Activated CD8-positive, alpha-beta T cell treated with anti-CD3 and anti-CD28 coated beads for 36 hours (primary cell): ENCODE measurements at regions not wholly inside any gene's neighbourhood (a gene's known extent, or its start where the extent isn't known, plus 50 kb on each side); places are given as distances from the start of the nearest gene placed in this dataset.
"Not testable (repeated sequence)": the region's sequence is repeated elsewhere in the genome, so short reads cannot be mapped to it uniquely, and the experiment has no call there.

Experiments
- ATAC-seq: fragments of 200-7000 bp; cut with Tn5 transposase; one replicate; pipeline ENCODE4 v1.10.0; 2021; ENCODE audit warnings: mild to moderate bottlenecking, moderate library complexity
- CTCF ChIA-PET: fragments of 350-600 bp; sonication (Branson Sonifier 250); formaldehyde crosslinking; loops from one replicate; lab custom pipeline; 2021; ENCODE audit warnings: antibody characterized with exemption; lab: Charles Lee
- POLR2A ChIA-PET: fragments of 350-600 bp; sonication (Branson Sonifier 250); formaldehyde crosslinking; loops from one replicate; lab custom pipeline; 2021; ENCODE audit warnings: antibody characterized with exemption; lab: Charles Lee
- DNase-seq: peaks from one replicate; pipeline ENCODE4 v3.0.0-alpha.2; 2020
- H3K27ac Mint-ChIP-seq: one replicate; pipeline ENCODE4 v1.8.0; 2021; ENCODE audit warnings: mild to moderate bottlenecking, mixed read lengths
- H3K27me3 Mint-ChIP-seq: one replicate; pipeline ENCODE4 v1.8.0; 2021; ENCODE audit warnings: mixed read lengths
- H3K36me3 Mint-ChIP-seq: one replicate; pipeline ENCODE4 v1.8.0; 2021; ENCODE audit warnings: low read depth, mixed read lengths
- H3K4me1 Mint-ChIP-seq: one replicate; pipeline ENCODE4 v1.8.0; 2021; ENCODE audit warnings: low read depth, mixed read lengths
- H3K4me3 Mint-ChIP-seq: one replicate; pipeline ENCODE4 v1.8.0; 2021; ENCODE audit warnings: mild to moderate bottlenecking, moderate library complexity, mixed read lengths
- H3K9me3 Mint-ChIP-seq: one replicate; pipeline ENCODE4 v1.8.0; 2021; ENCODE audit warnings: mixed read lengths
- CTCF ChIP-seq: fragments of 200-600 bp; IDR thresholded peaks from one replicate; pipeline ENCODE4 v1.8.0; 2022; ENCODE audit warnings: antibody characterized with exemption, mild to moderate bottlenecking
- intact Hi-C: fragments of 100-400 bp; cut with micrococcal nuclease; formaldehyde crosslinking; loops from one replicate; pipeline ENCODE4 v1.10.0; 2022

GRCh38 chr5:96315431-96315830, 117.6 kb downstream of the PCSK1 start:
- ATAC-seq (no peak), DNase-seq (no peak)
- Mint-ChIP-seq H3K27me3 (peaks cover 20% of the 10 kb centered on the region), H3K4me3 (no peak overlapping the region), H3K9me3 (peaks cover 9% of the 10 kb centered on the region), H3K4me1 (no peaks in the 10 kb centered on the region), H3K36me3 (peaks cover 4% of the 10 kb centered on the region), H3K27ac (no peak overlapping the region)
- TF ChIP-seq CTCF, result no peak
- POLR2A ChIA-PET, result no interaction called here
- intact Hi-C loops, result no loop called here
- CTCF ChIA-PET, result interaction anchor here (0.8 to 1.2 kb wide), 2 partner anchors 21 to 467 kb away, joined by 3 read pairs; no protein-coding TSS in a partner anchor

GRCh38 chr5:96312383-96312782, 120.7 kb downstream of the PCSK1 start:
- ChIA-PET POLR2A (no interaction called here), CTCF (no interaction called here)
- peaks cover 26% of the 10 kb centered on the region for H3K27me3 Mint-ChIP-seq
- TF ChIP-seq CTCF, result no peak
- intact Hi-C loops, result no loop called here
- no peaks in the 10 kb centered on the region for H3K4me1 Mint-ChIP-seq
- peaks cover 9% of the 10 kb centered on the region for H3K9me3 Mint-ChIP-seq
- H3K36me3 Mint-ChIP-seq, result peaks cover 4% of the 10 kb centered on the region
- no peak overlapping the region for H3K4me3 Mint-ChIP-seq
- DNase-seq (no peak), ATAC-seq (no peak)
- H3K27ac Mint-ChIP-seq, result no peak overlapping the region

- ATAC-seq, H3K36me3 Mint-ChIP-seq, H3K27ac Mint-ChIP-seq, H3K4me1 Mint-ChIP-seq, POLR2A ChIA-PET, H3K4me3 Mint-ChIP-seq, CTCF ChIA-PET, intact Hi-C loops, DNase-seq: not testable (repeated sequence)
- peaks cover 20% of the 10 kb centered on the region for H3K27me3 Mint-ChIP-seq
- peaks cover 23% of the 10 kb centered on the region for H3K9me3 Mint-ChIP-seq
Measured at GRCh38 chr5:96307047-96307446, 126.0 kb downstream of the PCSK1 start.

- intact Hi-C loops, result no loop called here
- Mint-ChIP-seq H3K4me1 (no peaks in the 10 kb centered on the region), H3K36me3 (no peaks in the 10 kb centered on the region), H3K27me3 (peaks cover 5% of the 10 kb centered on the region), H3K9me3 (peaks cover 15% of the 10 kb centered on the region), H3K27ac (no peak overlapping the region), H3K4me3 (no peak overlapping the region)
- DNase-seq, result no peak
- ChIA-PET CTCF (no interaction called here), POLR2A (no interaction called here)
- no peak for TF ChIP-seq CTCF
- ATAC-seq, result no peak
Measured at GRCh38 chr5:96302174-96302738, 130.8 kb downstream of the PCSK1 start.

- Mint-ChIP-seq H3K36me3 (no peaks in the 10 kb centered on the region), H3K4me3 (no peak overlapping the region), H3K9me3 (peaks cover 15% of the 10 kb centered on the region), H3K27me3 (no peaks in the 10 kb centered on the region), H3K4me1 (no peaks in the 10 kb centered on the region), H3K27ac (no peak overlapping the region)
- ATAC-seq, result no peak
- no peak for DNase-seq
- POLR2A ChIA-PET, result no interaction called here
- intact Hi-C loops, result no loop called here
- CTCF ChIA-PET, result no interaction called here
- TF ChIP-seq CTCF, result no peak
Measured at GRCh38 chr5:96300976-96301375, 132.1 kb downstream of the PCSK1 start.

- Mint-ChIP-seq H3K4me3 (no peak overlapping the region), H3K27me3 (no peaks in the 10 kb centered on the region), H3K27ac (no peak overlapping the region), H3K4me1 (no peaks in the 10 kb centered on the region), H3K36me3 (no peaks in the 10 kb centered on the region), H3K9me3 (peaks cover 6% of the 10 kb centered on the region)
- ChIA-PET CTCF (no interaction called here), POLR2A (no interaction called here)
- DNase-seq (no peak), ATAC-seq (no peak)
- intact Hi-C loops, result no loop called here
- no peak for TF ChIP-seq CTCF
Measured at GRCh38 chr5:96297867-96298266, 135.2 kb downstream of the PCSK1 start.
